CD4-positive, alpha-beta T cell treated with Interleukin-4 for 1 hour (primary cell): ENCODE measurements at regions not wholly inside any gene's neighbourhood (a gene's known extent, or its start where the extent isn't known, plus 50 kb on each side); places are given as distances from the start of the nearest gene placed in this dataset.
A peak's percentile ranks its signal among the peaks of the same experiment; 100 is the strongest.
"Not testable (repeated sequence)": the region's sequence is repeated elsewhere in the genome, so short reads cannot be mapped to it uniquely, and the experiment has no call there.

Experiments
- DNase-seq, 2 donors: peaks; one replicate each; pipeline ENCODE4 v3.0.0-alpha.2; 2020 to 2022

GRCh38 chr5:2063380-2063779 is 180.7 kb upstream of the IRX4 start:
- not testable (repeated sequence) for DNase-seq

DNA sequence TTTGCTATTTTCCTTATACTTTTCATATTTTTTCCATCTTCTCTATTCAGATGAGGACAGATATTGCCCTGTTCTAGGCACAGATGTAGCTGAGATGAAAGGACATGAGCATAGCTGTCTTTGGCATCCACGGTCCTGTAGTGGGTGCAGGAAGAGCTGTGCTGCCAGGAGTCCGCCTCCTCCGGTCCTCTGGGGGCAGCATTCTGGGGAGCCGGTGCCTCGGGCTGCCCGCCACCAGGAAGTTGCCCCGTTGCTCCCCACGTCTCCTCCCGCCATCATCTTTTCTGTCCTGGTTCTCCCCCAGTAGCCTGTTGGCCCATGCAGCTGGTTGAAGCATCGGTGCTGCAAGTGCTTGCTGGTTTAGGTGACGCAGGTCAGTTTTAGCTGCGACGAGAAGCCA is 170.0 kb upstream of the IRX4 start:
- DNase-seq, result no peak

- no peak for DNase-seq
Measured at GRCh38 chr5:2049876-2050275, 167.2 kb upstream of the IRX4 start.

- no peak for DNase-seq
Measured at GRCh38 chr5:2048664-2049063, 165.9 kb upstream of the IRX4 start.

DNA sequence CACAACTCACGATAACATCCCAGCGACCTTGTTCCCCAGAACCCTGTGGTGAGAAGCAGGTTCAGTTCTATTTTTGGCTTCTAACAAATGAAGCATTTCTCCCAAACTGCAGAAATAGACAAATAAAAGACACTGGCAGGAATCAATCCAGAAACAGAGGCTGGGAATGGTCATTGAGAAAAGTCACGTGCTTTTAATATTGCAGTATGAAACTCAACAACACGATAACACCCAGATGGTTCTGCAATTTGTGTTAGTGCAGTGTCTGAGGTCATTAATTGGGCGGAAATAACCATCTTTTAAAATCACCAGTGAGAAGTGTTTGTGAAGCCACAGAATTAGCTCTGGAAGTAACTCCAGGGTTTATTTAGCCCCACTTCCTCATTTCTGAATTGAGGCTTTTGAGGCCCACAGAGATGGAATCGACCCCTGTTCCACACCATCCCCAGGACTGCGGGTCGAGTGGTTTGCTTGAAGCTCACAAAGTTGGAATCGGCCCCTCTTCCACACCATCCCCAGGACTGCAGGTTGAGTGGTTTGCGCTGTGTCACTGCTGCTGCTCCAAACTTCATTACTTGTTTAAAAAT is 164.7 kb upstream of the IRX4 start:
- DNase-seq, result no peak

- no peak for DNase-seq
Measured at GRCh38 chr5:2044041-2044440, 161.3 kb upstream of the IRX4 start.

GRCh38 chr5:2039180-2039531 is 156.4 kb upstream of the IRX4 start:
- no peak for DNase-seq

GRCh38 chr5:2038321-2039179 is 155.8 kb upstream of the IRX4 start:
- DNase-seq, result peak; percentile 48 to 53

DNA sequence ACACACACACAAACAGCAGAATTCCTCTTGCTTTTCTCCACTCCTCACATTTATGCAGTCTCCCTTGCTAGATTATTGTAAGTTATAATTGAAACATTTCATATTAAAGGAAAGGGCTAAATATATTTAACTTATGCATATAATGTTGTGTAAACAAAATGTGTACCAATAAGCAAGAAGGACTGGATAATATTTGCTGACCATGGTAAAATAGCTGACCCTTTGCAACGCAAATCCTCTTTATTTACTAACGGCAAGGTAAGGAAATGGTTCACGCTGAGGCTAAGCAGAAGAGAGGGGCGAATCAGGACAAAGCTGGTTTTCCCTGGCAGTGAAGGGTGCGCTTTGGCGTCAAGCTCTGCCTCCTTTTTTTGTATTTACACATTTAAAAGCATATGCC is 154.2 kb upstream of the IRX4 start:
- DNase-seq, result no peak

DNA sequence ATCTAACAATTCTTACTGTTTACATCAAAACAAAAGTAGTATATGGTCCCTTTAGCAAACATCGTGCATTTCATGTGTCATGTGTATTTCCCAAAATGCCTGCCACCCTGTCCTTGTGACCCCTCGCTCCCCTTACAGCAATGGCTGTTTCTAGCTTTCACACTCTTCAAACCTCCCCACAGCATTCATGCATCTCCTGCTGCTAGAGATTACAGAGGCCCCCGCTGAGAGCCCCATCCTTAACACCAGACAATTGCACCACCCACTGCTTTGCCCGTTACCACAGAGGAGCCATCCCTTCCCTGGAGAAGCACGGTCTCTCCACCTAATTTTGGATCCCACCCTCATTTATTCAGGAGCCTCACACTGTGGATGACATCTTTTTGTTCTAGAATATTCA is 149.7 kb upstream of the IRX4 start:
- DNase-seq, result no peak

GRCh38 chr5:2031581-2031980 is 148.9 kb upstream of the IRX4 start:
- no peak for DNase-seq

- no peak for DNase-seq
Measured at GRCh38 chr5:2030131-2030530, 147.4 kb upstream of the IRX4 start.

DNA sequence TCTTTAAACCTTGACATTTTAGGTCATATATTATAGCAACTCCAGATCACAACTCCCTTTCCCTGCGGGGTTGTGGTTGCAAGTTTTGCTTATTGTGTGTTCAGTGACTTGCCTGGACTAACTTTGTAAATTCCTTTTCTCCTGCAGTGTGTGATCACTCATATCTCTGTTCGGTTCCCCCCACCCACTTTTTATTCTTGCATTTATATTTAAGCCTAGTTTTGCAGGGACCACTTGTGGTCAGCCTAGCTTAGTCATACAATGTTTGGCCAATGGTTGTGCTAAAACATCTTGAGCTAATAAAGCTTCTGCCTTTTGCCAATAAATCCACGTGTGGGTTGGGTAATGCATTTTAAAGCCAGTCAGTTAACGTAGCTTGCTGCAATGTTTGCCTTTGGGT is 146.5 kb upstream of the IRX4 start:
- DNase-seq, result no peak

DNA sequence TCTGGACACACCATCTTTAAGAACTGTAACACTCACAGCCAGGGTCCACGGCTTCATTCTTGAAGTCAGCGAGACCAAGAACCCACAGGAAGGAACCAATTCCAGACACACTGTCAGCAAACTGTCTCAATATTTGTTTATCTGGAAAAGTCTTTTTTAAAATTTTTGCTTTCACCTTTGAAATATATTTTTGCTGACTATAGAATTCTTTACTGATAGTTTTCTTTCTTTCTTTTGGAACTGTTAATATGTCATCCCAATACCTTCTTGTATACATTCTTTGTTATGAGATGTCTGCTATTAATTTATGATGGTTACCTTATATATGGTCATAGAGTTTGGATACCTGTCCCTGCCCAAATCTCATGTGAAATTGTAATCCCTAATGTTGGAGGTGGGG is 145.1 kb upstream of the IRX4 start:
- DNase-seq, result no peak

GRCh38 chr5:2024986-2025721 is 142.4 kb upstream of the IRX4 start:
- no peak for DNase-seq

GRCh38 chr5:2023196-2023595 is 140.5 kb upstream of the IRX4 start:
- no peak for DNase-seq

DNA sequence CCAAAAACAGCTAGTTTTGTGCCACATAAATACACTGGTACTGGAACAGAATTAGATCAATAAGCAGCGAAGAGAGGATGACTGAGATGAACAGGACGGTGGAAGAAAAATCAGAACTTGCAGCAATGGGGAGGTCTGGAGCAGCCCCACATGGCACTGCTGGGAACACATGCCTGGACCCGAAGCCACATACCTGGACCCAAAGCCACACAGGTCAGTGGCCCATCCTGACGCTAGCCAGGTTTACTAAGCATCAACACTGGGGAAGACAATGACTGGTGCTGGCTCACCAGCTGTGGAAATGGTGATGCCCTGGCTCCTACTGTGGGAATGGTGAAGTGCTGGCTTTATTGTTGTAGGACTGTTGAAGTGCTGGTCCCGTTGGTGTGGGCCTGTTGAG is 139.7 kb upstream of the IRX4 start:
- DNase-seq, result no peak

GRCh38 chr5:2021484-2022176 is 138.9 kb upstream of the IRX4 start:
- DNase-seq, result no peak

DNA sequence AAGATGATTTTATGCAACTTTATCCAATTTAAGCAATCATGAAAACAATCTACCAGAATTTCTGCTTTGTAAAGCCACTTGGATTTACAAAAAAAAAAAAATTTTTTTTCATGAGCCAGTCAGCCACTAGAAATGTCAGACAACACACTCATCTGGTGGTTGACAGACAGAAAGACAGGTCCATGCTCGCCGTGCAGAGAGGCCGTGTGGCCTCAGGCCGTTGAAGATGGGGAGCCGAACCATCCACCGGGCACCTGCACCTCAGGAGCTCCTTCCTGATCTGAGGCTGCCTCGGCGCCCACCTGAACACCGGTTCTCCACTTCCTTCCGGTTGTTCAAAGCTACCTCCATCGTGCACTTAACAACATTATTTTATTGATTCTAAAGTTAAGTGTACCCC is 138.0 kb upstream of the IRX4 start:
- DNase-seq, result no peak

DNA sequence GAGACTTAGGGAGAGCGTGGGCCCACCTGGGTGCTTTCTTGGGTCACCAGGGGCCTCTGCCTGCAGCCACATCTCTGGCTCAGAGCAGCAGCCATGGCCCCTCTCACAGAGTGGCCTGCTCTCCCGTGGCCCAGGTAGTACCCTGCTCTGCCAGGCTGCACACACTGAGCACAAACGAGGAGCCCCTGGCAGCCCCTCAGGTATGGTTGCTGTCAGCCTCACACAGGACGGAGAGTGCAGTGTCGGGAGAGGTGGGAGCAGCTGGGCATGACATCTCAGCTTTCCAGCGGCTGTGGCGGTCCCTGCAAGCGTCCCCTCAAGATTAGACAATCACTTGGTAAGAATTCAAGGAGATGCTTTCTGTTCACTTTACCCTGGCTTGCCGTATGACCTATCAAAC is 137.0 kb upstream of the IRX4 start:
- no peak for DNase-seq

DNA sequence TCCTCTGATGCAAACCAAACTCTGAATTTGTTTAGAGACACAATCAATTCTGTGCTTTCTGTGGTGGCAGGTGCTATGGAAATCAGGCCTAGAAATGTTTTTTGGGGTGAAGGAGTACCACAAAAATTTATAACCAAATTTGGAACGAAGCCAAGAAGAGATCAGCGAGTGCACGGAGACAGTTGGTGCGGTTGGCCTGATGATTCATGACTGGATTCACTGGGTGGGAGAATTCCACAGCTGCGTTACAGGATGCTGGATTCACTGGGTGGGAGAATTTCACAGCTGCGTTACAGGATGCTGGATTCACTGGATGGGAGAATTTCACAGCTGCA is 135.6 kb upstream of the IRX4 start:
- DNase-seq, result no peak

DNA sequence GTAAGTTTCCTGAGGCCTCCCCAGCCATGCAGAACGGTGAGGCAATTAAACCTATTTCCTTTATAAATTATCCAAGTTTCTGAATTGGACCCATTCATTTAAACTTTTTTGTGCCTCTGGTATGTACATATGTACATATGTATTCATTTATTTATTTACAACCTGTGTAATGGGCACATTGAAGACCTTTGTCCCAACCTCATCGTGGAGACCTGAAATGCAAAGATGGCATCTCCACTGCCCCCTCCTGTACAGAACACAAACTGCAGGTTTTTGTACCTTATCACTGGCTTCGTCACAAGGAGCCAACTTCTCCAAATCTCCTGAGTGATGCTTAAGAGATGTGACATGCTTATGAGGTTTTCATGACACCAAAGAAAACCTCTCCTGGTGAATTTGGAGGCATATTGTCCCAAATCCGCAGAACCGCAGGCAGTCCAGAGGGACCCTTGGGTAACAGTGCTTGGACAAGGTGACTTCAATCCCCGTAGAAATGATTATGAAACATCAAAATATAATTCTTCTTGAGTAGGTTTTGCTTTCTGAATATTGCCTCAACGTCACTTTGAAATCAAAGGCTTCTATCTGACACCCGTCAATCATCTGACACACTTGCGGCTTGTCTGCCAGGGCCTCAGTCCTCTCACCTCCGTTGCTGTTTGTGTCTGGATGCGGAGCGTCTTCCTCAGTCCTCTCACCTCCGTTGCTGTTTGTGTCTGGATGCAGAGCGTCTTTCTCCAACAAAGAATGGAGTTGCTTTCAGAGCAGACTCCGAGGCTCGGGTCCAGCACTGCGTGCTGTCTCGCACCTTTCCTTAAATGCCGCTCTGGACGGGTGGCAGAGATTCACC is 135.0 kb upstream of the IRX4 start:
- peak in 1 of 2 donors; percentile 27 for DNase-seq

DNA sequence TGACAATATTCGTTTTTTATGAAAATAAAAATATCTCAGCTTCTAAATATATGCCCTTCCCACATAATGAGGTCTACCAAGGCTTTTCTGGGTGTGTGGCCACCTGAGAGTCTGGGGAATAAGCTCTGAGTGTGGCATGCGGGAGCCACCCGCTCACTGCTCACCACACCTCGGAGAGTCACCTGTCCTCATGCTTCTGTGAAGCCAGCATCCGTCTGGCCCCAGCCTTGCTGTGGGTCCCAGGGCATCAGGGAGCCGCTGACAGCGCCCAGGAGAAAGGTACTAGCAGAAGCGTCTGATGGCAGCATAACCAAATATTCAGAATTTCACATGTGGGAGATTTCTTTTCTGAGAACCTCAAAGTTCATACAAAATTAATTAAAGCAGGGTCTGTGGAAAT is 133.2 kb upstream of the IRX4 start:
- DNase-seq, result no peak
